Trophoblast cell (in vitro differentiated cells and primary cell): ENCODE measurements at regions not wholly inside any gene's neighbourhood (a gene's known extent, or its start where the extent isn't known, plus 50 kb on each side); places are given as distances from the start of the nearest gene placed in this dataset.

Source experiments
- DNase-seq, 2 donors: peaks; one replicate each; pipeline ENCODE4 v3.0.0-alpha.2; 2016
- H2AFZ ChIP-seq: 2 replicates; pipeline ENCODE4 v1.6.1; 2013; ENCODE audit warnings: low read length, moderate library complexity, mild to moderate bottlenecking; ENCODE audit not compliant: insufficient read depth, poor library complexity
- H2AK5ac ChIP-seq: 2 replicates; pipeline ENCODE4 v1.6.1; 2013; ENCODE audit warnings: mild to moderate bottlenecking, low read length
- H2BK120ac ChIP-seq: 2 replicates; pipeline ENCODE4 v1.6.1; 2013; ENCODE audit warnings: low read length, mild to moderate bottlenecking, moderate library complexity; ENCODE audit not compliant: insufficient read depth, poor library complexity
- H2BK12ac ChIP-seq: 2 replicates; pipeline ENCODE4 v1.6.1; 2013; ENCODE audit warnings: mild to moderate bottlenecking, low read length, moderate library complexity
- H2BK5ac ChIP-seq: 2 replicates; pipeline ENCODE4 v1.6.1; 2013; ENCODE audit warnings: low read length, low read depth, moderate library complexity, mild to moderate bottlenecking; ENCODE audit not compliant: poor library complexity
- H3K14ac ChIP-seq: 2 replicates; pipeline ENCODE4 v1.6.1; 2013; ENCODE audit warnings: mild to moderate bottlenecking, low read length
- H3K18ac ChIP-seq: 2 replicates; pipeline ENCODE4 v1.6.1; 2013; ENCODE audit warnings: mild to moderate bottlenecking, low read length
- H3K23ac ChIP-seq: 2 replicates; pipeline ENCODE4 v1.6.1; 2013; ENCODE audit warnings: low read length
- H3K27ac ChIP-seq: 2 replicates; pipeline ENCODE4 v1.5.1; 2013; ENCODE audit warnings: low read depth, mild to moderate bottlenecking, inconsistent platforms, low read length, moderate library complexity
- H3K27me3 ChIP-seq: 2 replicates; pipeline ENCODE4 v1.6.1; 2013; ENCODE audit warnings: inconsistent platforms, mild to moderate bottlenecking, low read length, moderate library complexity; ENCODE audit not compliant: insufficient read depth
- H3K36me3 ChIP-seq, 2 experiments: 1 replicate in 1 of 2; 2 replicates in 1 of 2; pipeline ENCODE4 v1.6.1; 2013; ENCODE audit warnings: low read length in 2 of 2, mild to moderate bottlenecking in 2 of 2, moderate library complexity in 1 of 2; ENCODE audit not compliant: insufficient read depth in 2 of 2, control insufficient read depth in 1 of 2
- H3K4ac ChIP-seq: 2 replicates; pipeline ENCODE4 v1.6.1; 2013; ENCODE audit warnings: low read depth, mild to moderate bottlenecking, low read length, moderate library complexity
- H3K4me1 ChIP-seq, 2 experiments: 1 replicate in 1 of 2; 2 replicates in 1 of 2; pipeline ENCODE4 v1.6.1; 2013; ENCODE audit warnings: low read length in 2 of 2, mild to moderate bottlenecking in 2 of 2, moderate library complexity in 1 of 2; ENCODE audit not compliant: insufficient read depth in 2 of 2, control insufficient read depth in 1 of 2
- H3K4me2 ChIP-seq: 2 replicates; pipeline ENCODE4 v1.6.1; 2013; ENCODE audit warnings: inconsistent platforms, mild to moderate bottlenecking, low read length, moderate library complexity
- H3K4me3 ChIP-seq: 2 replicates; pipeline ENCODE4 v1.5.1; 2013; ENCODE audit warnings: mild to moderate bottlenecking, low read depth, low read length, inconsistent platforms
- H3K79me1 ChIP-seq: one replicate; pipeline ENCODE4 v1.6.1; 2013; ENCODE audit warnings: low read length
- H3K79me2 ChIP-seq: 2 replicates; pipeline ENCODE4 v1.6.1; 2013; ENCODE audit warnings: low read length, mild to moderate bottlenecking; ENCODE audit not compliant: control insufficient read depth, insufficient read depth, poor library complexity
- H3K9ac ChIP-seq: 2 replicates; pipeline ENCODE4 v1.6.1; 2013; ENCODE audit warnings: mild to moderate bottlenecking, low read length
- H3K9me3 ChIP-seq: 2 replicates; pipeline ENCODE4 v1.6.1; 2013; ENCODE audit warnings: low read depth, mild to moderate bottlenecking, control low read depth, inconsistent platforms, low read length; ENCODE audit not compliant: insufficient read depth
- H4K12ac ChIP-seq: 2 replicates; pipeline ENCODE4 v1.6.1; 2013; ENCODE audit warnings: low read depth, mild to moderate bottlenecking, low read length, moderate library complexity
- H4K8ac ChIP-seq: 2 replicates; pipeline ENCODE4 v1.6.1; 2013; ENCODE audit warnings: low read depth, mild to moderate bottlenecking, low read length, moderate library complexity
- H4K91ac ChIP-seq: one replicate; pipeline ENCODE4 v1.6.1; 2013; ENCODE audit warnings: low read depth, mild to moderate bottlenecking, low read length, moderate library complexity
- WGBS: extraction: QIAGEN DNeasy Blood & Tissue Kit; methylation state at CpG from one replicate; pipeline ENCODE4 v1.1.7; 2013; ENCODE audit warnings: missing lambda C conversion rate; ENCODE audit not compliant: insufficient read length, insufficient coverage; ENCODE audit errors: extremely low coverage; 5-methylcytosine and 5-hydroxymethylcytosine counted together

GRCh38 chr14:86646696-86647690 lies 1117.0 kb downstream of the FLRT2 start:
- Histone ChIP-seq H2BK120ac (no peak overlapping the region), H3K18ac (no peak overlapping the region), H3K14ac (no peak overlapping the region), H3K9ac (no peak overlapping the region), H3K4me2 (no peak overlapping the region), H3K23ac (no peak overlapping the region), H3K4me3 (no peak overlapping the region), H3K27me3 (no peaks in the 10 kb centered on the region), H3K36me3 (no peaks in the 10 kb centered on the region), H4K12ac (no peak overlapping the region), H3K9me3 (no peaks in the 10 kb centered on the region), H2BK12ac (no peak overlapping the region), H2AFZ (no peak overlapping the region), H3K4ac (no peak overlapping the region), H3K79me1 (no peaks in the 10 kb centered on the region), H3K79me2 (no peaks in the 10 kb centered on the region), H2AK5ac (no peak overlapping the region), H3K27ac (no peak overlapping the region), H2BK5ac (no peak overlapping the region), H4K91ac (no peak overlapping the region), H3K4me1 (no peaks in the 10 kb centered on the region), H4K8ac (no peak overlapping the region)
- DNase-seq, result peak in 1 of 2 donors; percentile 1
- WGBS, result no CpG with 5 or more reads among the region's 4 CpGs

- Histone ChIP-seq H3K18ac (no peak overlapping the region), H3K4me1 (no peaks in the 10 kb centered on the region), H3K4me2 (no peak overlapping the region), H3K9me3 (no peaks in the 10 kb centered on the region), H3K79me2 (no peaks in the 10 kb centered on the region), H2BK120ac (no peak overlapping the region), H4K91ac (no peak overlapping the region), H2BK12ac (no peak overlapping the region), H3K79me1 (no peaks in the 10 kb centered on the region), H3K14ac (no peak overlapping the region), H3K4me3 (no peak overlapping the region), H3K36me3 (no peaks in the 10 kb centered on the region), H3K4ac (no peak overlapping the region), H3K9ac (no peak overlapping the region), H3K23ac (no peak overlapping the region), H2BK5ac (no peak overlapping the region), H3K27ac (no peak overlapping the region), H4K8ac (no peak overlapping the region), H2AFZ (no peak overlapping the region), H3K27me3 (no peaks in the 10 kb centered on the region), H4K12ac (no peak overlapping the region), H2AK5ac (no peak overlapping the region)
- WGBS, result no CpG with 5 or more reads among the region's 5 CpGs
- no peak for DNase-seq
Measured at GRCh38 chr14:86646125-86646524, 1116.2 kb downstream of the FLRT2 start.

GRCh38 chr14:86641310-86641709 lies 1111.4 kb downstream of the FLRT2 start:
- no peak overlapping the region for H2BK120ac ChIP-seq

GRCh38 chr14:86640288-86640687 lies 1110.3 kb downstream of the FLRT2 start:
- Histone ChIP-seq H3K14ac (no peak overlapping the region), H4K12ac (no peak overlapping the region), H3K27ac (no peak overlapping the region), H2BK120ac (no peak overlapping the region), H3K4me2 (no peak overlapping the region), H4K8ac (no peak overlapping the region), H3K79me1 (no peaks in the 10 kb centered on the region), H3K4me3 (no peak overlapping the region), H3K9ac (no peak overlapping the region), H3K36me3 (no peaks in the 10 kb centered on the region), H3K18ac (no peak overlapping the region), H3K27me3 (no peaks in the 10 kb centered on the region), H2BK5ac (no peak overlapping the region), H3K9me3 (no peaks in the 10 kb centered on the region), H3K4ac (no peak overlapping the region), H3K4me1 (no peaks in the 10 kb centered on the region), H2BK12ac (no peak overlapping the region), H2AFZ (no peak overlapping the region), H2AK5ac (no peak overlapping the region), H3K23ac (no peak overlapping the region), H4K91ac (no peak overlapping the region), H3K79me2 (no peaks in the 10 kb centered on the region)
- WGBS, result no CpG with 5 or more reads among the region's 3 CpGs
- no peak for DNase-seq

More at GRCh38 chr14:86641310-86641709, 1111.4 kb downstream of the FLRT2 start:
- H2BK5ac ChIP-seq, result no peak overlapping the region
- no peak overlapping the region for H3K4me2 ChIP-seq
- H3K79me2 ChIP-seq, result no peaks in the 10 kb centered on the region
- H2AK5ac ChIP-seq, result no peak overlapping the region
- H2AFZ ChIP-seq, result no peak overlapping the region
- no peak overlapping the region for H3K4ac ChIP-seq
- no peaks in the 10 kb centered on the region for H3K4me1 ChIP-seq
- H4K12ac ChIP-seq, result no peak overlapping the region
- H3K9ac ChIP-seq, result no peak overlapping the region
- no peaks in the 10 kb centered on the region for H3K79me1 ChIP-seq
- no peak overlapping the region for H3K18ac ChIP-seq
- no peak overlapping the region for H3K23ac ChIP-seq
- no peak for DNase-seq
- H2BK12ac ChIP-seq, result no peak overlapping the region
- H3K27me3 ChIP-seq, result no peaks in the 10 kb centered on the region
- no peak overlapping the region for H3K4me3 ChIP-seq
- no peak overlapping the region for H3K27ac ChIP-seq
- no peaks in the 10 kb centered on the region for H3K36me3 ChIP-seq
- H4K8ac ChIP-seq, result no peak overlapping the region
- H3K14ac ChIP-seq, result no peak overlapping the region
- no peak overlapping the region for H4K91ac ChIP-seq
- H3K9me3 ChIP-seq, result no peaks in the 10 kb centered on the region
